Hematopoietic multipotent progenitor cell treated with erythropoietin and hydrocortisone succinate and interleukin-3 and kit ligand, for 6 days (in vitro differentiated cells): ENCODE measurements at regions not wholly inside any gene's neighbourhood (a gene's known extent, or its start where the extent isn't known, plus 50 kb on each side); places are given as distances from the start of the nearest gene placed in this dataset.

Experiments used
- DNase-seq: peaks from one replicate; pipeline ENCODE4 v3.0.0-alpha.2; 2015

DNA sequence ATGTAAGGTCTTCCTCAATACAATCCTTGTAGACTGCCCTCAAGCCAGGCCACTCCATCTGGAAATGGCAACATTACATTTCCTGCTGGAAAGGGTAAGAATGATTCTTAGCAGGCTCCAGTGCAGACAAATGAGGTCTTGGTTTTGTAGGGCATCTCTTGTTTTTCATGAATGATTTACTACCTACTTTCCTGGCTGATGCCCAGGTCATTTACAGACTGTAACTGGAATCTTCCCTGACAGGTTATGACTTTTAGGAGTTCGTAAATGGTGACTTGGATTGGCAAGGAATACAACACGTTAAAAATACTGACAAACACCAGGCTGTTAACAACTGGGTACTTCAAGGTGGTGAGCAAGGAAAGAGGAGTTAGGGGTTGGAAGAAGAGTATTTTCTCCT lies 510.5 kb upstream of the TNC start:
- no peak for DNase-seq

DNA sequence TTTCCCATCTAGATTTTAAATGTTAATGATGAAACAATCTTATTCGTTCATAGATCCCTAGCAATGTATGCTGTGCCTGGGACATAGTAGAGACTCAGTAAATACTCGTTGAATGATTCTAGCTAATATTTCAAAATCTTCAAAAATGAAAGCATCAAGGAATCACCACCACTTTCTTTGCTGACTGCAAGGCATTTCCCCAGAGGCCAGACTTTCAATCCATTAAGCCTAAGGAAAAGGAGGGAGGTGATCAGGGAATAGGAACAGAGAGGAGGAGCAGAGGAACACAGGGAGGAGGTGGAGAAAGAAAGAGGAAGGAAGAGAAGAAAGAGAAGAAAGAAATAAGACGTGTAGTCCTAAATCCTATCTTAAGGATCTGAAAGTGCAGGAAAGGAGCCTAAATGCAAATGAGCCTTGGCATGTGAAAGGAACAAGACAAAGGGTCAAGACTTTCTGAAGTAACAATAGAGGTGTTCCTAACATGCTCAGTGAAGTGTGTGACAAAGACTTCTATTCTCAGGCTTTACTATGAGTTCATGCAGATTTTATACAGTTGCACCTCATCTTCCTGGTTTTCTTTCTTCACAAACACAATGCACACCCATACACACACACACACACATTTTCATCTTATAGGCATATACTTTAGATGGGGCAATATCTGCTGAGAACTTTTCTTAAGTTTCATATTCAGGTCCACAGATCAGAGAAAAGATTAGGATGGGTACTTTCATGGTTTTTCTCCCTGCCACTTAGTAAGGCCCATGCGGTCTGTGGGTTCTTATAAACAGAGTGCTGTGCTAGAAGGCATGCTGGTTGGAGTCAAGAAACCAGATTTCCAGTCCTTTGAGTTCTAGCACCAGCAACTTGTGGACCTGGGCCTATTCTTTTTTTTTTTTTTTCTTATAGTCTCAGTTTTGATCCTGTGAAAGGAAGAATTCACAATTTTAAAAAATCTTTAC lies 512.2 kb upstream of the TNC start:
- DNase-seq, result no peak

DNA sequence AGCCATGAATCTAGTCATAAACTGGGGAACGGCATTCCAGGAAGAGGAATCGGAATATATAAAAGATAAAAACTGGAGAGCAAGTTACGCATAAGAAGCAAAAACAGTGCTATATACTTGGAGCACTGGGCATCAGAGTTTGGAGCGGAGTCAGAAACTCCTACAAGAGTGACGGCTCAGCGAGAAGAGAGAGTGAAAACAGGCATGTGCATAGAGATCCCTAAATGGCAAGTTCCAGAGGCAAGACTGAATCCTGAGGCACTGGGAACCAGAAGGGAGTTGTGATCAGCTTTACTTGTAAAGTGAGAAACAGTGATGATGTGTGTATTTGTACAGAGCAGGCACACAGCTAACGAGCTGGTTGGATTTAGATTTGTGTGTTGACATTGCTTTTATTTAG lies 514.4 kb upstream of the TNC start:
- no peak for DNase-seq

DNA sequence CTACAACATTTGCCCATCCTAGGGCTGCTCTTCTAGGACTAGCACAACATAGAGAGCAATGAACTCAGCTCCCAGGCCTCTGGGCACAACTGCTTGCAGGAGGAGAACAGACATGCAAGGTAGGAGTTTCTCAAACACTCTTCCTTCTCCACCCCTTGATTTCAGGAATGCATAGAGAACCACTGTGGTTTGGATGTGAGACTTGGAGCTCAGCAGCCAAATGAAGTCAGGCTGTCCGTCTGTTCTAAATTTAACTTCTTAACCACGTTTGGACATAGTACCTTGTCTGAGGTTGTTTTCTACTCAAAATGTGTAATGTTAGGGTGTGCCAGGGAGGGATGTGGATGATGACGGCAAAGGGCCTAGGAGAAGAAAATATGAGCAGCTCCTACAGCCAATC lies 515.1 kb upstream of the TNC start:
- no peak for DNase-seq

- no peak for DNase-seq
Measured at GRCh38 chr9:115635680-115636383, 517.8 kb upstream of the PAPPA start.

GRCh38 chr9:115636596-115636995 lies 517.0 kb upstream of the PAPPA start:
- no peak for DNase-seq

DNA sequence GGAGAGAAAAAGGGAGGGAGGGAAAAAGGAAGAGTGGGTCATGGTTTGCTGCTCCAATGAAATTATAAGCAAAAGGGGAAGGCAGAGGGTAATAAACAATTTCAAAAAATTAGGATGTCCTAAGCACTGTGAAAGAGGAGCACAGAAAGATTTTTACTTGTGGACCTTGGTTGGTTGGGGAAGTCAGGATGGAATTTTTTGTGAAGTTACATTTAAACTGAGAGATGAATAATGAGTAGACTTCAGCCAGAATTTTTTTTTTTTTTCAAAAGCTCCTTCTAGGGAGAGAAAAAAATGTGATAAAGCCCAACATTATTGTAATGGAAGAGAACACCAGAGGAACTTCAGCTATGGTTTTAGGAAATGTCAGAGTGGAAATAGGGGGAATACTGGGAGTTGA lies 515.9 kb upstream of the PAPPA start:
- DNase-seq, result no peak

- DNase-seq, result no peak
Measured at GRCh38 chr9:115640887-115641286, 512.7 kb upstream of the PAPPA start.

DNA sequence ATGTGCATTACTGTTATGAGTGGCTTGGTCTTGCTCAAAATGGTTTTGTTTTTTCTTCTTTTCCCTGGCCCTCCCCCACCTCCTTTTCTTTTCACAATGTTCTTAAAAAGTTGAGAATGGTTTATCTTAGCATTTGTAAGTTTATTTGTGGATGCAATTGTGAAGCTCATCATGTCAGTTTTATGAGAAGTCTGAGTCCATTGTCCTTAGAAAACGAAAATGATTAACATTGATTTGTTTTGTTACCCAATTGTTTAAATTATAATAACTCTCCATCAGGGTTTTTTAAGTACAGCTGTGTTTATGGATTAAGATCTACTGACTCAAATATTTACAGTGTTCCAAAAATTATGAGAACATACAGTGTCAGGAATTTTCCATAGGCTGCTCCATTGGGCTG lies 511.3 kb upstream of the PAPPA start:
- no peak for DNase-seq

DNA sequence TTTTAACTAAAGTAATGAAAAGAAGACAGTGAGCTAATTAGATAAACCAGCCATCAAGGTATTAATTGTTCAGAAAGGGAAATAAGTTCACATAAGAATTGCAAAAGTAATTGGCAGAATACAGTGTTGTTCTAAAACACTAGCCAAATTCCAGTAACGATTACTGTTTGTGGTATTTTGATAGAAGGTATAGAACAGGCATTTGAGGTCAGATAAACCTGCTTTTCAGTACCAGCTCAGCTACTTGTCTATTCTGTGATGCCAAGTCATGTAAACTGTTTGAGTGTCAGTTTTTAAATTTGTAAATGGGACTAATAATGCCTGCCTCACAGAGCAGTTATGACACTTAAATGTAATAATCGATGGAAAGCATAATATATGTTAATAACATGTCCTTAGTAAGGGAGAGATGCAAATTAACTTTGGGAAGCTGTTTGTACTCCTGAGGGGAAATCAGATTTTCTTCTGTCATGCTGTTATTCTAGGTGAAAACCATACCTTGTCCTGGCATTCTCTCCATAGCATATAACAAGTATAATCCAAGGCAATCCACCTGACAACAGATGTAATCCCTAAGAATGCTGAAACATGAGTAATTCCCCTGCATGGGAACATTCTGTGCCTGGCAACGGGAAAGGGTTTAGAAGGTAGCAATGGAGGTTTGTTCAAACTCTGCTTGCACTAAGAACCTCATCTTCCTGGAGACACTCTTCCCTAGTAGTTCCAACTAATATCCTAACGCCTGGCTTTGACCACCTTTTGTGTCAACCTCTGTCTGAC lies 509.5 kb upstream of the PAPPA start:
- no peak for DNase-seq

DNA sequence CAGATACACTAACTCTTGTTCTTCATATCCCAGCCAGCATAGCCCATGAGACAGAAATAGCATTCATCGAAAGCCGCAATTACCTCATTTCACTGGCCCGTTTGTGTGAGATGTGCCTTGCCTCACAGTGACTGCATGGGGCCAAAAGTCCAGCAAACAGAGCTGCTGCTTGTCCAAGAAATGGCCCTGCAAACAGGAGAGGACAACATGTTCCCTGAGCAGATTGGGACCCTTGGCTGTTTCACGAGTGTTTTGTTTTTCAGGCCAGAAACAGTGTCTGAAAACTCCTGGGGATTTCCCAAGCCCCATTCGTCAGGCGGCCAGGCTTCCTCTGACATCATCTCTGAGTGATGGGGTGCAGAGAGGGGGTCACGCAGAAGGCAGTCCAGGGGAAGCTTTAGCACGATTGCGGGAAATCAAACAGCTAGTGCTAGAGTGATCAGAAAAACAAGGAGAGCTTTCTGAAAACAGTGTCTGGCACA lies 503.6 kb upstream of the PAPPA start:
- DNase-seq, result no peak

GRCh38 chr9:115650768-115651167 lies 502.8 kb upstream of the PAPPA start:
- DNase-seq, result no peak

GRCh38 chr9:115651461-115651860 lies 502.1 kb upstream of the PAPPA start:
- DNase-seq, result no peak

- DNase-seq, result no peak
Measured at GRCh38 chr9:115653171-115653606, 500.4 kb upstream of the PAPPA start.

- DNase-seq, result no peak
Measured at GRCh38 chr9:115657695-115658094, 495.9 kb upstream of the PAPPA start.

- DNase-seq, result no peak
Measured at GRCh38 chr9:115665519-115665918, 488.1 kb upstream of the PAPPA start.

- no peak for DNase-seq
Measured at GRCh38 chr9:115668521-115668920, 485.1 kb upstream of the PAPPA start.

GRCh38 chr9:115671236-115671962 lies 482.2 kb upstream of the PAPPA start:
- DNase-seq, result no peak

DNA sequence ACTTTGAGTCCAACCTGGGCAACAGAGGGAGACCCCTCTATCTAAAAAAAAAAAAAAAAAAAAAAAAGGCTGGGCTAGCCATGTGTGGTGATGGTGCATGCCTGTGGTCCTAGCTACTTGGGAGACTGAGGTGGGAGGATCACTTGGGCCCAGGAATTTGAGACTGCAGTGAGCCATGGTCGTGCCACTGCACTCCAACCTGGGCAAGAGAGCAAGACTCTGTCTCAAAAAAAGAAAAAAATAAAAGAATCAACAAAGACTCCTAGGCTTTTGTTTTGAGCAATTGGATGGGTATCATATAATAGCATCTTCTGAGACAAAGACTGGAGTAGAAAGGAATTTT lies 481.7 kb upstream of the PAPPA start:
- DNase-seq, result no peak

GRCh38 chr9:115672477-115673316 lies 480.9 kb upstream of the PAPPA start:
- no peak for DNase-seq

DNA sequence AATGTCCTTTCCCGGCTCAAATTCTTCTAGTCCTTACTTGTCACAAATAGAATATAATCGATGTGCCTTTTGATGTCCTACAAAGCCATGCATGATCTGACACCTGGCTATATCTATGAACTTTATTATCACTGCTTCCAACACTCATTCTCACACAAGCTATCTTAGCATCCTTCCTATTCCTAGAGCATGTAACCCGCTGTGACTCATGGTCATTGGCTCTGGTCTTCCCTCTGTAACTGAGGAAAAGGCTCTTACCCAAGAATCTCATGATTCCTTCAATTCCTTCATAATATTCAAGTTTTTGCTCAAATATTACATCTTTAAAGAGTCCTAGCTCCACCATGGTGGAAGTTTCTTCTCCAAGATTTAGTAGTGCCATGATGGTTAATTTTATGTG lies 480.0 kb upstream of the PAPPA start:
- DNase-seq, result no peak

- DNase-seq, result no peak
Measured at GRCh38 chr9:115674091-115674490, 479.5 kb upstream of the PAPPA start.
